ENCODE measurements at regions not wholly inside any gene's neighbourhood (a gene's known extent, or its start where the extent isn't known, plus 50 kb on each side); places are given as distances from the start of the nearest gene placed in this dataset.

GRCh38 chr11:70647188-70648166 lies 249.1 kb downstream of the CTTN start:
- no peaks in the 10 kb centered on the region for H3K4me1 Mint-ChIP-seq (ENCODE audit: low read depth)
- H3K9me3 Mint-ChIP-seq (ENCODE audit: insufficient read depth) = no peaks in the 10 kb centered on the region
- ChIA-PET POLR2A (no interaction called here), CTCF (no interaction called here)
- no peak overlapping the region for H3K4me3 Mint-ChIP-seq
- ATAC-seq = no peak
- peaks cover 2% of the 10 kb centered on the region for H3K27me3 Mint-ChIP-seq (ENCODE audit: low read depth)
- H3K36me3 Mint-ChIP-seq (ENCODE audit: low read depth) = no peaks in the 10 kb centered on the region
- H3K27ac Mint-ChIP-seq = no peak overlapping the region
- no peak for DNase-seq

GRCh38 chr11:70650075-70650909 lies 252.0 kb downstream of the CTTN start:
- ChIA-PET POLR2A (no interaction called here), CTCF (no interaction called here)
- Mint-ChIP-seq H3K4me1 (ENCODE audit: low read depth) (no peaks in the 10 kb centered on the region), H3K4me3 (no peak overlapping the region), H3K27me3 (ENCODE audit: low read depth) (peaks cover 2% of the 10 kb centered on the region), H3K36me3 (ENCODE audit: low read depth) (no peaks in the 10 kb centered on the region), H3K9me3 (ENCODE audit: insufficient read depth) (no peaks in the 10 kb centered on the region), H3K27ac (no peak overlapping the region)
- peak; percentile 73 for DNase-seq
- ATAC-seq = peak; percentile 64

GRCh38 chr11:70651031-70651430 lies 252.7 kb downstream of the CTTN start:
- H3K4me3 Mint-ChIP-seq = no peak overlapping the region
- H3K9me3 Mint-ChIP-seq (ENCODE audit: insufficient read depth) = no peaks in the 10 kb centered on the region
- no peak for DNase-seq
- ATAC-seq = no peak
- H3K27ac Mint-ChIP-seq = no peak overlapping the region
- ChIA-PET CTCF (no interaction called here), POLR2A (no interaction called here)
- no peaks in the 10 kb centered on the region for H3K4me1 Mint-ChIP-seq (ENCODE audit: low read depth)
- no peaks in the 10 kb centered on the region for H3K36me3 Mint-ChIP-seq (ENCODE audit: low read depth)
- H3K27me3 Mint-ChIP-seq (ENCODE audit: low read depth) = peaks cover 2% of the 10 kb centered on the region

DNA sequence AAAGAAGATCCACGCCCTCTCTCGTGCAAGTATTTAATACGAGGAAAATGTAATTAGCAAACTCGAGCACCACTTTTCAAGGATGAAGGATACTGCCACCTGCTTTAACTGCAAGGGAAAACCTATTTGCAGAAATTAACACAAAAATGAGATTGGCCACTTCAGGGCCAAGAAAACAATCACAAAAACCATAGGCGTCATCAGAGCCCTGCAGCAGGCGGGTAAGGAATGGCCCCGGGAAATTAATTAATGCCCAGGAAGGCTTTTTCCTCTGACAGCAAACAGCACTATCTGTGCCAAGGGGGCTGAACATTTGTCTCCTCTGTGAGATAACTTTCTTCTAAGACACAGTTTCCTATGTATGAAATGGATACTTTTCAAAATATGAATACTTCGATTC lies 255.7 kb downstream of the CTTN start:
- ATAC-seq = no peak
- H3K27ac Mint-ChIP-seq = no peak overlapping the region

DNA sequence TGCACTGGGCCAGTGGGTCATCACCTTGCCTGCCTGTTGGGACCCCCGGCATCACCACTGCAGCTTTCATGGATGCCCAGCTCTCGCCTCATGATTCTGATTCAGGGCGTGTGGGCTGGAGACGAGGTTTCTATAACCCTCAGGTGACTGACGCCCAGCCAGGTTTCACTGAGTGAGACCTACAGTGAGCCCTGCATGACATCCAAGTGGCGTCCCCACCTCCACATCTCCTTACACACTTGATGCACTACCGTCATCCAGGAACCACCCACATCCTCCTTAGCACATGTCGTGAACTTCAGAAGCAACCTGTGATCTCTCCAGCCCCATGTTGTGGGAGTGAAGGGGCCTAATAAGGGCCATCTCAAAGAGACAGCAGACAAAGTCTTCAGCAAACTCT lies 257.5 kb downstream of the CTTN start:
- CTCF ChIA-PET = no interaction called here
- ATAC-seq = no peak
- Mint-ChIP-seq H3K9me3 (ENCODE audit: insufficient read depth) (no peaks in the 10 kb centered on the region), H3K27me3 (ENCODE audit: low read depth) (peaks cover 7% of the 10 kb centered on the region), H3K4me1 (ENCODE audit: low read depth) (no peaks in the 10 kb centered on the region), H3K27ac (no peak overlapping the region), H3K36me3 (ENCODE audit: low read depth) (no peaks in the 10 kb centered on the region), H3K4me3 (no peak overlapping the region)
- POLR2A ChIA-PET = no interaction called here
- DNase-seq = no peak

More for the DNA sequence above, 255.7 kb downstream of the CTTN start:
- CTCF ChIA-PET = no interaction called here
- no peak for DNase-seq
- Mint-ChIP-seq H3K4me1 (ENCODE audit: low read depth) (no peaks in the 10 kb centered on the region), H3K27me3 (ENCODE audit: low read depth) (peaks cover 5% of the 10 kb centered on the region), H3K9me3 (ENCODE audit: insufficient read depth) (no peaks in the 10 kb centered on the region), H3K4me3 (no peak overlapping the region), H3K36me3 (ENCODE audit: low read depth) (no peaks in the 10 kb centered on the region)
- POLR2A ChIA-PET = no interaction called here

DNA sequence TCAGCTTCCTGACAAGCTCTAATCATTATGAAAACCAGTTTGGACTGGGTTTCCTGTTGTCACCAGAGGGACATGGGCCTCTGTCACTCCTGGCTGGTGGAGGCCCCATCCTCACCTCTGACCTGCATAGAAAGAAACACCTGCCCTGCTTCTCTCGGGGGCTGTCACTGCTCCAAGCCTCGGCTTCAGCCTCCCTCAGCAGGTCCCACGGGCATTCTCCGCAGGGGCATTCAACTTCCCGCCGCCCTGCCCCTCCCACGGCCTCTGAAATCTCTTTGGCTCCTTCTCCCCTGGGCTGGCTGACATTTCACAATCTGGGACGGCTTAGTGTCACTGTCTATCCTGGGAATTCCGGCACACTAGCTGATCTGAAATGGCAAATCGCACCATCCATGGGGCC lies 257.9 kb downstream of the CTTN start:
- no peak overlapping the region for H3K4me3 Mint-ChIP-seq
- H3K9me3 Mint-ChIP-seq (ENCODE audit: insufficient read depth) = no peaks in the 10 kb centered on the region
- DNase-seq = no peak
- no peaks in the 10 kb centered on the region for H3K36me3 Mint-ChIP-seq (ENCODE audit: low read depth)
- POLR2A ChIA-PET = no interaction called here
- H3K4me1 Mint-ChIP-seq (ENCODE audit: low read depth) = no peaks in the 10 kb centered on the region
- no peak overlapping the region for H3K27ac Mint-ChIP-seq
- ATAC-seq = no peak
- H3K27me3 Mint-ChIP-seq (ENCODE audit: low read depth) = peaks cover 10% of the 10 kb centered on the region
- CTCF ChIA-PET = no interaction called here

DNA sequence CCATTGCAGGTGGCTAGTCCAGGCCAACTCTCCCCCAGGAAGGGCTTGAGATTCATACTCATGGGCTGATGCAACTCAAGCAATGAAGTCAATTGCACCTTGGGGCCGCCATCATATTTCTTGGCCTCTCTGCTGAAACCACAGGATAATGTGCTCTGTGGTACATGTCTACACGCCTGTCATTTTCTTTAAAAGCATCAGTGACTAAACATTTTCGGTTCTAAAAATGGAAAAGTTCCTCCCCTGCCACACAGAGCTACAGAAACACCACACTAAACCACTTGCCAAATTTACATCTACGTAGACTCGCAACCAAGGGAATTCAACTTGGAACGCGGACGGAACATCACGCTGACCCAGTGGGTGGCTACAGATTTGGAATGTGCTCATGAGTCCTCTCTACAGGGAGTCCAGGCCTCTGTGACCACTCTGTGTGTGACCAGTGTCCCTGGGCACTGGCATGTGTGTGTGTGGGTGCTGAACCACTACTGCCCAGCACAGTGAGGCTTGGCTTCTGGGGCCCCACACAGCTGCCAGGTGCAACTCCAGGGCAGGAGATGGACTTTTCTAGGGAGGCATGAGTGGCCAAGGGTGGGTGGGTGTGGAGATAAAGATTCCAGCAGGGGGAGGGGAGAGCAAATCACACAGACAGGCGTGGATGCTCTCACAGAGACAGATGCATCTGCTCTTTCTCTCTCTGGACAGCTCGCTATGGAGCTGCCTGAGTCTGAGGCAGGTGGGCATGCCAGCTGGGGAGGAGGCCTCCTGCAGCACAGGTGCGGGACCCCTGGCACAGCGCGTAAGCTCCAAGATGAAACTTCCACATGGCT lies 261.9 kb downstream of the CTTN start:
- Mint-ChIP-seq H3K9me3 (ENCODE audit: insufficient read depth) (no peaks in the 10 kb centered on the region), H3K27ac (no peak overlapping the region), H3K27me3 (ENCODE audit: low read depth) (peaks cover 17% of the 10 kb centered on the region), H3K36me3 (ENCODE audit: low read depth) (no peaks in the 10 kb centered on the region), H3K4me3 (no peak overlapping the region), H3K4me1 (ENCODE audit: low read depth) (no peaks in the 10 kb centered on the region)
- ChIA-PET POLR2A (no interaction called here), CTCF (no interaction called here)
- DNase-seq (no peak), ATAC-seq (no peak)

DNA sequence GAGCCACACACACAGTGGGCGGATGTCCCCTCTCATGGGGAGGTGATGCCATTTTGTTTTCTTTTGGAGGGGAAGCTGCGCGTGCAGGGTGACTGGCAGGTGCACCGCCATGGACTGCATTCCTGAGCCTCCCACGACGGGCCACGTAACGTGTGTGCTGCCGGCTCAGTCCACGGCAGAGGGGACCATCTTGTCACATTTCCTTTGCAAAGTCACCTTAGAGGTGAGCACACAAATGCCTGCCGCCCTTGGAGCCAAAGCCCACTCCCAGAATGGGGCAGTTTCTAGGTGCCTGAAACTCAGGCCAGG lies 262.5 kb downstream of the CTTN start:
- Mint-ChIP-seq H3K9me3 (ENCODE audit: insufficient read depth) (no peaks in the 10 kb centered on the region), H3K4me1 (ENCODE audit: low read depth) (no peaks in the 10 kb centered on the region), H3K27ac (no peak overlapping the region), H3K4me3 (no peak overlapping the region), H3K27me3 (ENCODE audit: low read depth) (peaks cover 17% of the 10 kb centered on the region), H3K36me3 (ENCODE audit: low read depth) (no peaks in the 10 kb centered on the region)
- CTCF ChIA-PET = no interaction called here
- ATAC-seq (no peak), DNase-seq (no peak)
- POLR2A ChIA-PET = no interaction called here

- Mint-ChIP-seq H3K4me3 (no peak overlapping the region), H3K9me3 (ENCODE audit: insufficient read depth) (no peaks in the 10 kb centered on the region), H3K27me3 (ENCODE audit: low read depth) (peaks cover 12% of the 10 kb centered on the region), H3K36me3 (ENCODE audit: low read depth) (no peaks in the 10 kb centered on the region), H3K27ac (no peak overlapping the region), H3K4me1 (ENCODE audit: low read depth) (no peaks in the 10 kb centered on the region)
- no peak for ATAC-seq
- CTCF ChIA-PET = no interaction called here
- POLR2A ChIA-PET = no interaction called here
- DNase-seq = no peak
These were observed 263.6 kb downstream of the CTTN start for GRCh38 chr11:70661761-70662501.

GRCh38 chr11:70662691-70663098 lies 264.4 kb downstream of the CTTN start:
- H3K9me3 Mint-ChIP-seq (ENCODE audit: insufficient read depth) = no peaks in the 10 kb centered on the region
- ChIA-PET CTCF (no interaction called here), POLR2A (no interaction called here)
- no peak overlapping the region for H3K4me3 Mint-ChIP-seq
- DNase-seq = no peak
- H3K27ac Mint-ChIP-seq = no peak overlapping the region
- H3K36me3 Mint-ChIP-seq (ENCODE audit: low read depth) = no peaks in the 10 kb centered on the region
- no peak for ATAC-seq
- peaks cover 12% of the 10 kb centered on the region for H3K27me3 Mint-ChIP-seq (ENCODE audit: low read depth)
- H3K4me1 Mint-ChIP-seq (ENCODE audit: low read depth) = no peaks in the 10 kb centered on the region

DNA sequence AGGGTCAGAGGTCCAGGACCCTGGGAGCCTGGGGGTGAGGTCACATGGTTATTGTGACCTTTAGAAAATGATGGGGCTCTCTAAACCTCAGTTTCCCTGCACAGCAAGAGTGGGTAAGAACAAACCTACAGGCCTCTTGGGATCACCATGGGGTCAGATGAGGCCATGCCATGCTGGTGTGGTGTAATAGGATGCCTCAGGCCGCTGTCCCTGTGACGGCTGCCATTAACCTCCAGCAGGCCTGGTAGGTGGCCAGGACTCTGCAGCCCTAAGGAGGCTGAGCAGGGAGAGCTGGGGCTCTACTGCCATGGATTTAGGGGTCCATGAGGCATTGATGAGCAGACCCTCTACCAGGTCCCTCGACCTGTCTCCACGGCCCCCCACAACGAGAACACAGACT lies 265.5 kb downstream of the CTTN start:
- Mint-ChIP-seq H3K36me3 (ENCODE audit: low read depth) (no peaks in the 10 kb centered on the region), H3K4me1 (ENCODE audit: low read depth) (no peaks in the 10 kb centered on the region), H3K27me3 (ENCODE audit: low read depth) (peaks cover 12% of the 10 kb centered on the region), H3K4me3 (no peak overlapping the region), H3K9me3 (ENCODE audit: insufficient read depth) (no peaks in the 10 kb centered on the region), H3K27ac (no peak overlapping the region)
- CTCF ChIA-PET = no interaction called here
- POLR2A ChIA-PET = interaction anchor here (0.7 kb wide), 1 partner anchor 66 kb away, joined by 4 read pairs; no protein-coding TSS in a partner anchor
- ATAC-seq (no peak), DNase-seq (no peak)

Measured in activated CD8-positive, alpha-beta T cell treated with anti-CD3 and anti-CD28 coated beads, Interleukin-2, amount 10 ng/mL, durations not matched to agents 7 days and 5 days (primary cell).